SH-SY5Y (cell line): ENCODE measurements at regions not wholly inside any gene's neighbourhood (a gene's known extent, or its start where the extent isn't known, plus 50 kb on each side); places are given as distances from the start of the nearest gene placed in this dataset.

ENCODE experiments used
- GATA2 ChIP-seq: IDR thresholded peaks from 2 replicates; pipeline ENCODE4 v1.6.1; 2011; ENCODE audit warnings: mild to moderate bottlenecking, low read depth, low read length
- GATA3 ChIP-seq: IDR thresholded peaks from 2 replicates; pipeline ENCODE4 v1.6.1; 2011; ENCODE audit warnings: low read depth, mild to moderate bottlenecking, low read length, moderate library complexity

DNA sequence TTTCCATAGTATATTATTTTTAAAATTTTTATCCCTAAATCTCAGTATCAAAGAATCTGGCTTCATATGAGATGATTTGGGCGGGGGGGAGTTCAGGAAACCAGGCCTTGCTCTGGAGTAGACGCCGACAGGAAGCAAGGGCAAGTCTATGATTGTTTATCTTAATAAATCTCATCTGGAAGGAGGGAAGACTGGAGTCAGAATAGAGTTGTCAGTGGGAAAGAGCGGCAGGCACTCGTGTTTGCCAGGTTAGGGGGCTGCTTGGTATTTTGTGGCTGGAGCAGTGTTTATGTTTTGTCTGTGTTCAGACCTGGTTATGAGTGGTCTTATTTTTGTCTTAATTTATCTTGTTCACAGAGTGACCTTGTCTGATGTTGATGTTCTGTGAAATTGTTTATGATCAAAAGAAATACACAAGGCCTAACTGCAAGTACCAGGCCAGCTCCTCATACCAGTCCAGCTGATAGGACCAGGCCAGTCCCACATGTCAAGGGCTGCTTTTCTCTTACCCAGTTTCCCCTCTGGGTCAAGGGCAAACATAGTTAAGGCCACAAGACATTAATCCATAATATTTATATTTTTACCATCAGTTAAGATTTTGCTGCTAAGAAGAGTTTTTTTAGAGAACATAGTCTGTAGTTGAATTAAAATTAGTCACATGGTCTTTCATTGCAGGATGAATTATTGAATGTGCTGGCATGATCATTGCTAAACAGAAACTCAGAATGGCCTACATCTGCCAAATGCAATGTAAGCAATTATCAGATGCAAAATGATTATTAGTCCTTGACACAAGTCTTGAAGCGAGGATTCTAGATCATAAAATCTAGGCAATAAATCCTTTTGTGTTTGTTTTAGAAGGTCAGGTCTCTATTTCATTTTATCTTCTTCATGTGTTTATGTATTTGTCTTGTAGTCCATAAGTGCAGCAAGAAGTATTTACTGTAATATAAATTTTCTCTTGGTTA is 176.5 kb downstream of the GASK1B start:
- no peak for TF ChIP-seq GATA2
- no peak for TF ChIP-seq GATA3
